B cell (primary cell): ENCODE measurements at regions not wholly inside any gene's neighbourhood (a gene's known extent, or its start where the extent isn't known, plus 50 kb on each side); places are given as distances from the start of the nearest gene placed in this dataset.

Experiments
- ATAC-seq: fragments of 200-7000 bp; cut with Tn5 transposase; one replicate; pipeline ENCODE4 v1.10.0; 2021; ENCODE audit warnings: low read depth, mild to moderate bottlenecking, moderate number of reproducible peaks, moderate library complexity
- CTCF ChIA-PET: fragments of 350-600 bp; sonication (Branson Sonifier 250); formaldehyde crosslinking; loops from one replicate; lab custom pipeline; 2021; ENCODE audit warnings: antibody characterized with exemption, inconsistent platforms; lab: Charles Lee
- POLR2A ChIA-PET: fragments of 350-600 bp; sonication (Branson Sonifier 250); formaldehyde crosslinking; loops from one replicate; lab custom pipeline; 2021; ENCODE audit warnings: antibody characterized with exemption; lab: Charles Lee
- DNase-seq: peaks from one replicate; pipeline ENCODE4 v3.0.0; 2013
- H2AFZ ChIP-seq: 2 replicates; pipeline ENCODE4 v1.6.1; 2012; ENCODE audit warnings: mild to moderate bottlenecking, low read depth, low read length; ENCODE audit not compliant: insufficient read depth, poor library complexity, severe bottlenecking
- H3K27ac ChIP-seq, 2 donors: 1 replicate in 1 of 2; 2 replicates in 1 of 2; pipeline ENCODE4 v1.5.1; 2012 to 2013; ENCODE audit warnings: low read length in 2 of 2, mild to moderate bottlenecking in 2 of 2, moderate library complexity in 1 of 2
- H3K27me3 ChIP-seq, 4 experiments: fragments of 200-600 bp in 1 of 4; sonication (generic) in 1 of 4; replicated peaks in 1 of 4; 1 replicate in 2 of 4; 2 replicates in 2 of 4; pipeline versions ENCODE4 v1.6.1 to v1.7.0; 2013 to 2016; ENCODE audit warnings: low read length in 3 of 4, mild to moderate bottlenecking in 2 of 4, mixed read lengths in 1 of 4, moderate library complexity in 1 of 4; ENCODE audit not compliant: insufficient read depth in 4 of 4, control insufficient read depth in 3 of 4; ENCODE audit errors: control extremely low read depth in 1 of 4
- H3K36me3 ChIP-seq, 2 experiments: replicated peaks in 1 of 2; 1 replicate in 1 of 2; 2 replicates in 1 of 2; pipeline versions ENCODE4 v1.6.1 to v1.7.1; 2013; ENCODE audit warnings: low read length in 1 of 2; ENCODE audit not compliant: insufficient read depth in 2 of 2, control insufficient read depth in 1 of 2; ENCODE audit errors: control extremely low read depth in 1 of 2, extremely low read depth in 1 of 2
- H3K4me1 ChIP-seq, 2 donors: fragments of 200-600 bp in 1 of 2; sonication (generic) in 1 of 2; 1 replicate in 1 of 2; 2 replicates in 1 of 2; pipeline versions ENCODE4 v1.5.1 to v1.6.1; 2013 to 2017; ENCODE audit warnings: low read length in 2 of 2; ENCODE audit not compliant: control insufficient read depth in 2 of 2, insufficient read depth in 2 of 2
- H3K4me2 ChIP-seq: replicated peaks from 2 replicates; pipeline ENCODE3; 2012; ENCODE audit warnings: mild to moderate bottlenecking, low read depth, low read length; ENCODE audit not compliant: poor library complexity, severe bottlenecking
- H3K4me3 ChIP-seq, 5 experiments: fragments of 200-600 bp in 1 of 5; sonication (generic) in 1 of 5; 1 replicate in 3 of 5; 2 replicates in 2 of 5; pipeline versions ENCODE4 v1.5.1 to v1.7.0; 2011 to 2016; ENCODE audit warnings: low read length in 4 of 5, mild to moderate bottlenecking in 4 of 5, low read depth in 2 of 5, control low read depth in 1 of 5, moderate library complexity in 1 of 5; ENCODE audit not compliant: insufficient read depth in 1 of 5; ENCODE audit errors: control extremely low read depth in 1 of 5, extremely low read depth in 1 of 5
- H3K79me2 ChIP-seq: fragments of 200-600 bp; sonication (generic); one replicate; pipeline ENCODE4 v1.6.0; 2016; ENCODE audit warnings: low read length; ENCODE audit not compliant: control insufficient read depth, insufficient read depth
- H3K9ac ChIP-seq: fragments of 200-600 bp; sonication (generic); 2 replicates; pipeline ENCODE4 v1.6.1; 2017; ENCODE audit warnings: mild to moderate bottlenecking, low read length, moderate library complexity
- H3K9me3 ChIP-seq, 3 donors: one replicate each; pipeline versions ENCODE4 v1.6.1 to v1.7.1; 2013; ENCODE audit warnings: low read length in 2 of 3; ENCODE audit not compliant: control insufficient read depth in 2 of 3, insufficient read depth in 1 of 3; ENCODE audit errors: control extremely low read depth in 1 of 3
- H4K20me1 ChIP-seq: 2 replicates; pipeline ENCODE4 v1.6.0; 2012; ENCODE audit warnings: mild to moderate bottlenecking, low read length; ENCODE audit not compliant: insufficient read depth, control insufficient read depth, poor library complexity, severe bottlenecking
- H3K27ac Mint-ChIP-seq: one replicate; pipeline ENCODE4 v1.8.0; 2021; ENCODE audit warnings: mixed read lengths
- H3K27me3 Mint-ChIP-seq: one replicate; pipeline ENCODE4 v1.8.0; 2021; ENCODE audit warnings: mixed read lengths
- H3K4me1 Mint-ChIP-seq: one replicate; pipeline ENCODE4 v1.8.0; 2021; ENCODE audit warnings: mixed read lengths
- H3K4me3 Mint-ChIP-seq: one replicate; pipeline ENCODE4 v1.8.0; 2021; ENCODE audit warnings: mixed read lengths
- H3K9me3 Mint-ChIP-seq: one replicate; pipeline ENCODE4 v1.8.0; 2022; ENCODE audit warnings: mixed read lengths; ENCODE audit not compliant: insufficient read depth
- EZH2 ChIP-seq: IDR thresholded peaks from 2 replicates; pipeline ENCODE4 v1.6.1; 2012; ENCODE audit warnings: borderline replicate concordance, low read depth, mild to moderate bottlenecking, moderate library complexity, low read length; ENCODE audit not compliant: insufficient read depth, poor library complexity, severe bottlenecking
- WGBS: methylation state at CpG from one replicate; pipeline ENCODE4 v1.1.5; 2013; ENCODE audit warnings: missing lambda C conversion rate; ENCODE audit not compliant: insufficient coverage; 5-methylcytosine and 5-hydroxymethylcytosine counted together
- intact Hi-C: fragments of 100-400 bp; cut with micrococcal nuclease; formaldehyde crosslinking; loops from one replicate; pipeline ENCODE4 v1.10.0; 2022
- TF ChIP-seq, protein P1 (sequence below): fragments of 200-600 bp; IDR thresholded peaks from one replicate; pipeline ENCODE4 v1.8.0; 2022; ENCODE audit warnings: antibody characterized with exemption, mild to moderate bottlenecking

DNA sequence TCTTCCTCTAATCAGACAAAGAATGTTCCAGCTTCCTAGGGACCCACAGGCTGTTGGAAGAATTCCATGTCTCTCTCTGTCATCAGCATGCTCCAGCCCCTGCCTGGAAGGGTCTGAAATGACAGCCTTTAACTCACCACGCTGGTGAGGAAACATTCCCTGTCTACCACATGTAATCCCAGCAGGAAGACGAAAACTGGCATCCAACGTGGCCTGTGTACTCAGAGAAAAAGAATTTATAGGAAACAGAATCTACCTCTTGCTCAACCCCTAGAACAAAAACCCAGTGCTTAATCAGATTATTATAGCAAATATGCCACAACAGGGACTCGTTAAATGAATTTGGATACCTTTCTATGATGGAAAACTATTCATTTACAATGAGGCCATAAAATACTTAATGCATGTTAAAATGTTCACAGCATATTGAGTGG lies 147.3 kb upstream of the FOXF1 start:
- Histone ChIP-seq H3K4me3 (no peak overlapping the region), H3K36me3 (no peaks in the 10 kb centered on the region), H3K79me2 (no peaks in the 10 kb centered on the region), H3K4me2 (no peak overlapping the region), H3K27me3 (peaks cover 0 to 11% (median 0%) of the 10 kb centered on the region in 4 experiments), H4K20me1 (no peaks in the 10 kb centered on the region), H2AFZ (no peak overlapping the region), H3K9ac (no peak overlapping the region), H3K27ac (no peak overlapping the region), H3K9me3 (peaks cover 0 to 4% (median 0%) of the 10 kb centered on the region in 3 donors), H3K4me1 (no peaks in the 10 kb centered on the region)
- WGBS: 67% methylated on average over 2 of the region's 4 CpGs
- Mint-ChIP-seq H3K9me3 (no peaks in the 10 kb centered on the region), H3K27me3 (peaks cover 47% of the 10 kb centered on the region), H3K4me3 (no peak overlapping the region), H3K27ac (no peak overlapping the region), H3K4me1 (no peaks in the 10 kb centered on the region)
- intact Hi-C loops: no loop called here
- POLR2A ChIA-PET: no interaction called here
- no peak for DNase-seq
- no peak for ATAC-seq
- CTCF ChIA-PET: no interaction called here
- TF ChIP-seq, protein P1, sequence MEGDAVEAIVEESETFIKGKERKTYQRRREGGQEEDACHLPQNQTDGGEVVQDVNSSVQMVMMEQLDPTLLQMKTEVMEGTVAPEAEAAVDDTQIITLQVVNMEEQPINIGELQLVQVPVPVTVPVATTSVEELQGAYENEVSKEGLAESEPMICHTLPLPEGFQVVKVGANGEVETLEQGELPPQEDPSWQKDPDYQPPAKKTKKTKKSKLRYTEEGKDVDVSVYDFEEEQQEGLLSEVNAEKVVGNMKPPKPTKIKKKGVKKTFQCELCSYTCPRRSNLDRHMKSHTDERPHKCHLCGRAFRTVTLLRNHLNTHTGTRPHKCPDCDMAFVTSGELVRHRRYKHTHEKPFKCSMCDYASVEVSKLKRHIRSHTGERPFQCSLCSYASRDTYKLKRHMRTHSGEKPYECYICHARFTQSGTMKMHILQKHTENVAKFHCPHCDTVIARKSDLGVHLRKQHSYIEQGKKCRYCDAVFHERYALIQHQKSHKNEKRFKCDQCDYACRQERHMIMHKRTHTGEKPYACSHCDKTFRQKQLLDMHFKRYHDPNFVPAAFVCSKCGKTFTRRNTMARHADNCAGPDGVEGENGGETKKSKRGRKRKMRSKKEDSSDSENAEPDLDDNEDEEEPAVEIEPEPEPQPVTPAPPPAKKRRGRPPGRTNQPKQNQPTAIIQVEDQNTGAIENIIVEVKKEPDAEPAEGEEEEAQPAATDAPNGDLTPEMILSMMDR: no peak
- TF ChIP-seq EZH2: no peak

DNA sequence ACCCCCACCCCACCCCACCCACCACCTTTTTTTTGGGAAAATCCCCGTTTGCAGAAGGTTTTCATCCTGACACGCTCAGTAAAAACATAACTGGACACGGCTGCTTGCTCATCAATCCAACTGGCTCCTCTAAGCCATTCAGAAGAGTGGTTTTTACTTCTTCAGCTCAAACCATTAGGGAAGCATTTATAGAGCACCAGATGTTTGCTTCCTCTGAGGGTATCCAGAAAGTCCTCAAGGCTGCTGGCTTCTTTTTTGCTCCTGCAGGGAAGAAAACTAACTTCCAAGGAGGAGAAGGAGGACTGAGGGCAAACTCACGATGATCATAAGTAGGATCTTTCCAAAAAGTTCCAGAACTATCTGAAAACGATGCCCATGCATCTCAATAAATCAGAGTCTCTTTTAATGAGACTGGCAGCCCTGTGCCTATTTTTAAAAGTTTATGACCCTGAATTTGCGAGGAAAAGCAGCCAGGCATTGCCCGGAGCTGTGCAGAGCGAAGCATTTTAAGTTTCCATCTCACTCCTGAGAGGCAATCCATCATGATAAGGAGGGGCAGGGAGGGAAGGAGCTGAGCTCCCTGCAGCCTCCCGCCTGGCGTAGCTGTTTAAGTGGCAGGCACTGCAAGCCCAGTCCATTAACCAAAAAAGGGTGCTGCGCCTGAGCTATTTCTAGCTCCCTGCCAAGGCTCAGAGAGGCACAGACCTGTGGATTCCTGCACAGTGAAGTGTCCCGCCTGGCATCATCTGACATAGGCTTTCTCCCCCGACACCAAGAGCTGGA lies 146.3 kb upstream of the FOXF1 start:
- CTCF ChIA-PET: no interaction called here
- H4K20me1 ChIP-seq: no peaks in the 10 kb centered on the region
- no peaks in the 10 kb centered on the region for H3K79me2 ChIP-seq
- no peak for ATAC-seq
- no peak for DNase-seq
- Mint-ChIP-seq H3K9me3 (no peaks in the 10 kb centered on the region), H3K4me3 (no peak overlapping the region), H3K4me1 (no peaks in the 10 kb centered on the region), H3K27me3 (peaks cover 41% of the 10 kb centered on the region), H3K27ac (no peak overlapping the region)
- no peak for TF ChIP-seq EZH2
- TF ChIP-seq, protein P1: no peak
- no peaks in the 10 kb centered on the region for H3K4me1 ChIP-seq
- 48% methylated on average over 11 of the region's 13 CpGs for whole genome bisulfite sequencing
- H3K4me3 ChIP-seq: no peak overlapping the region
- peaks cover 0 to 11% (median 0%) of the 10 kb centered on the region in 4 experiments for H3K27me3 ChIP-seq
- H3K9ac ChIP-seq: no peak overlapping the region
- no peak overlapping the region for H3K27ac ChIP-seq
- H3K4me2 ChIP-seq: no peak overlapping the region
- peaks cover 0 to 4% (median 0%) of the 10 kb centered on the region in 3 donors for H3K9me3 ChIP-seq
- POLR2A ChIA-PET: no interaction called here
- no peaks in the 10 kb centered on the region for H3K36me3 ChIP-seq
- H2AFZ ChIP-seq: no peak overlapping the region
- intact Hi-C loops: no loop called here
